Activated T-helper 2 cell treated with anti-CD3 and anti-CD28 coated beads, Interferon-gamma antibody, Interleukin-2, Interleukin-4, amounts not matched to agents 10 μg/mL and 5 μg/mL and 100 μg/mL, durations not matched to agents 14 hours and 24 hours and 36 hours (primary cell): ENCODE measurements at regions not wholly inside any gene's neighbourhood (a gene's known extent, or its start where the extent isn't known, plus 50 kb on each side); places are given as distances from the start of the nearest gene placed in this dataset.

Experiments used
- DNase-seq: peaks from one replicate; pipeline ENCODE4 v3.0.0; 2021; ENCODE audit warnings: low spot score
- H3K27ac Mint-ChIP-seq: one replicate; pipeline ENCODE4 v1.8.0; 2021; ENCODE audit warnings: mixed read lengths
- H3K27me3 Mint-ChIP-seq: one replicate; pipeline ENCODE4 v1.8.0; 2021; ENCODE audit warnings: low read depth, mixed read lengths
- H3K36me3 Mint-ChIP-seq: one replicate; pipeline ENCODE4 v1.8.0; 2021; ENCODE audit warnings: low read depth, mixed read lengths
- H3K4me1 Mint-ChIP-seq: one replicate; pipeline ENCODE4 v1.8.0; 2021; ENCODE audit warnings: low read depth, mixed read lengths
- H3K4me3 Mint-ChIP-seq: one replicate; pipeline ENCODE4 v1.8.0; 2021; ENCODE audit warnings: low read depth, mild to moderate bottlenecking, moderate library complexity, mixed read lengths
- H3K9me3 Mint-ChIP-seq: one replicate; pipeline ENCODE4 v1.8.0; 2021; ENCODE audit warnings: mixed read lengths
- intact Hi-C: fragments of 100-400 bp; cut with micrococcal nuclease; formaldehyde crosslinking; loops from one replicate; pipeline ENCODE4 v1.15.1; 2023

GRCh38 chr10:43737003-43737402 is 88.3 kb upstream of the ZNF32 start:
- H3K36me3 Mint-ChIP-seq = no peaks in the 10 kb centered on the region
- DNase-seq = no peak
- H3K27me3 Mint-ChIP-seq = peaks cover 18% of the 10 kb centered on the region
- H3K9me3 Mint-ChIP-seq = peaks cover 2% of the 10 kb centered on the region
- intact Hi-C loops = no loop called here
- H3K4me1 Mint-ChIP-seq = peaks cover 4% of the 10 kb centered on the region
- H3K4me3 Mint-ChIP-seq = no peak overlapping the region
- H3K27ac Mint-ChIP-seq = no peak overlapping the region

- no peak overlapping the region for H3K4me3 Mint-ChIP-seq
- peaks cover 24% of the 10 kb centered on the region for H3K27me3 Mint-ChIP-seq
- intact Hi-C loops = no loop called here
- peaks cover 8% of the 10 kb centered on the region for H3K9me3 Mint-ChIP-seq
- peaks cover 4% of the 10 kb centered on the region for H3K4me1 Mint-ChIP-seq
- H3K27ac Mint-ChIP-seq = no peak overlapping the region
- H3K36me3 Mint-ChIP-seq = no peaks in the 10 kb centered on the region
- DNase-seq = no peak
Measured at GRCh38 chr10:43735907-43736306, 87.2 kb upstream of the ZNF32 start.

- Mint-ChIP-seq H3K4me3 (no peak overlapping the region), H3K27me3 (peaks cover 20% of the 10 kb centered on the region), H3K9me3 (peaks cover 9% of the 10 kb centered on the region), H3K27ac (no peak overlapping the region), H3K4me1 (peaks cover 4% of the 10 kb centered on the region), H3K36me3 (no peaks in the 10 kb centered on the region)
- DNase-seq = no peak
- intact Hi-C loops = no loop called here
Measured at GRCh38 chr10:43734716-43735115, 86.0 kb upstream of the ZNF32 start.

GRCh38 chr10:43731486-43731885 is 82.8 kb upstream of the ZNF32 start:
- Mint-ChIP-seq H3K36me3 (no peaks in the 10 kb centered on the region), H3K27ac (no peak overlapping the region), H3K4me3 (no peak overlapping the region), H3K9me3 (peaks cover 16% of the 10 kb centered on the region), H3K4me1 (peaks cover 4% of the 10 kb centered on the region), H3K27me3 (peaks cover 15% of the 10 kb centered on the region)
- intact Hi-C loops = no loop called here
- DNase-seq = no peak

- H3K27ac Mint-ChIP-seq = no peak overlapping the region
- no peaks in the 10 kb centered on the region for H3K36me3 Mint-ChIP-seq
- H3K4me1 Mint-ChIP-seq = no peaks in the 10 kb centered on the region
- peaks cover 11% of the 10 kb centered on the region for H3K27me3 Mint-ChIP-seq
- peaks cover 22% of the 10 kb centered on the region for H3K9me3 Mint-ChIP-seq
- DNase-seq = no peak
- intact Hi-C loops = no loop called here
- no peak overlapping the region for H3K4me3 Mint-ChIP-seq
Measured at GRCh38 chr10:43728425-43728824, 79.7 kb upstream of the ZNF32 start.

GRCh38 chr10:43727935-43728334 is 79.3 kb upstream of the ZNF32 start:
- intact Hi-C loops = no loop called here
- H3K4me3 Mint-ChIP-seq = no peak overlapping the region
- H3K9me3 Mint-ChIP-seq = peaks cover 22% of the 10 kb centered on the region
- H3K36me3 Mint-ChIP-seq = no peaks in the 10 kb centered on the region
- no peak overlapping the region for H3K27ac Mint-ChIP-seq
- H3K4me1 Mint-ChIP-seq = no peaks in the 10 kb centered on the region
- DNase-seq = no peak
- peaks cover 11% of the 10 kb centered on the region for H3K27me3 Mint-ChIP-seq

- no peaks in the 10 kb centered on the region for H3K4me1 Mint-ChIP-seq
- DNase-seq = no peak
- intact Hi-C loops = no loop called here
- H3K36me3 Mint-ChIP-seq = no peaks in the 10 kb centered on the region
- peaks cover 8% of the 10 kb centered on the region for H3K27me3 Mint-ChIP-seq
- no peak overlapping the region for H3K4me3 Mint-ChIP-seq
- no peaks in the 10 kb centered on the region for H3K9me3 Mint-ChIP-seq
- no peak overlapping the region for H3K27ac Mint-ChIP-seq
Measured at GRCh38 chr10:43715334-43715733, 66.7 kb upstream of the ZNF32 start.

GRCh38 chr10:43712821-43713584 is 64.3 kb upstream of the ZNF32 start:
- intact Hi-C loops = no loop called here
- H3K4me1 Mint-ChIP-seq = no peaks in the 10 kb centered on the region
- no peak for DNase-seq
- H3K9me3 Mint-ChIP-seq = no peaks in the 10 kb centered on the region
- H3K36me3 Mint-ChIP-seq = no peaks in the 10 kb centered on the region
- H3K27ac Mint-ChIP-seq = no peak overlapping the region
- no peak overlapping the region for H3K4me3 Mint-ChIP-seq
- H3K27me3 Mint-ChIP-seq = no peaks in the 10 kb centered on the region

GRCh38 chr10:43710772-43711471 is 62.2 kb upstream of the ZNF32 start:
- no peak for DNase-seq
- Mint-ChIP-seq H3K9me3 (no peaks in the 10 kb centered on the region), H3K4me1 (no peaks in the 10 kb centered on the region), H3K27me3 (no peaks in the 10 kb centered on the region), H3K36me3 (no peaks in the 10 kb centered on the region), H3K27ac (no peak overlapping the region), H3K4me3 (no peak overlapping the region)
- intact Hi-C loops = no loop called here

GRCh38 chr10:43708262-43708661 is 59.6 kb upstream of the ZNF32 start:
- H3K27ac Mint-ChIP-seq = no peak overlapping the region
- no peaks in the 10 kb centered on the region for H3K9me3 Mint-ChIP-seq
- H3K4me3 Mint-ChIP-seq = no peak overlapping the region
- no peaks in the 10 kb centered on the region for H3K27me3 Mint-ChIP-seq
- H3K4me1 Mint-ChIP-seq = no peaks in the 10 kb centered on the region
- DNase-seq = no peak
- intact Hi-C loops = no loop called here
- no peaks in the 10 kb centered on the region for H3K36me3 Mint-ChIP-seq

GRCh38 chr10:43707770-43708169 is 59.1 kb upstream of the ZNF32 start:
- H3K27ac Mint-ChIP-seq = no peak overlapping the region
- no peak for DNase-seq
- H3K27me3 Mint-ChIP-seq = no peaks in the 10 kb centered on the region
- no peak overlapping the region for H3K4me3 Mint-ChIP-seq
- no peaks in the 10 kb centered on the region for H3K9me3 Mint-ChIP-seq
- H3K36me3 Mint-ChIP-seq = no peaks in the 10 kb centered on the region
- no peaks in the 10 kb centered on the region for H3K4me1 Mint-ChIP-seq
- intact Hi-C loops = no loop called here

GRCh38 chr10:43706166-43706565 is 57.5 kb upstream of the ZNF32 start:
- Mint-ChIP-seq H3K27ac (no peak overlapping the region), H3K27me3 (no peaks in the 10 kb centered on the region), H3K4me1 (no peaks in the 10 kb centered on the region), H3K36me3 (no peaks in the 10 kb centered on the region), H3K4me3 (no peak overlapping the region), H3K9me3 (no peaks in the 10 kb centered on the region)
- intact Hi-C loops = no loop called here
- no peak for DNase-seq

GRCh38 chr10:43703286-43703685 is 54.6 kb upstream of the ZNF32 start:
- DNase-seq = no peak
- Mint-ChIP-seq H3K27ac (no peak overlapping the region), H3K4me1 (no peaks in the 10 kb centered on the region), H3K9me3 (no peaks in the 10 kb centered on the region), H3K4me3 (no peak overlapping the region), H3K27me3 (no peaks in the 10 kb centered on the region), H3K36me3 (no peaks in the 10 kb centered on the region)
- intact Hi-C loops = no loop called here
